WTC11 (cell line): ENCODE measurements at regions not wholly inside any gene's neighbourhood (a gene's known extent, or its start where the extent isn't known, plus 50 kb on each side); places are given as distances from the start of the nearest gene placed in this dataset.

Experiments
- CTCF ChIP-seq: fragments of 200-600 bp; IDR thresholded peaks from 2 replicates; pipeline ENCODE4 v1.8.0; 2022; ENCODE audit warnings: antibody characterized with exemption
- GTF2I ChIP-seq: fragments of 250-450 bp; sonication (Bioruptor Pico); conservative IDR thresholded peaks from 2 replicates; pipeline ENCODE4 v1.4.0; 2021; ENCODE audit warnings: mild to moderate bottlenecking
- NR2C2 ChIP-seq: sonication (generic); formaldehyde crosslinking; IDR thresholded peaks from 2 replicates; pipeline ENCODE4 v1.8.0; 2022; ENCODE audit warnings: mild to moderate bottlenecking, missing genetic modification reagents
- TCF7 ChIP-seq: sonication (generic); formaldehyde crosslinking; IDR thresholded peaks from 2 replicates; pipeline ENCODE4 v1.8.0; 2022; ENCODE audit warnings: mild to moderate bottlenecking, low read depth, missing genetic modification reagents, moderate library complexity

GRCh38 chr18:47381975-47382570 is 130.6 kb upstream of the SKOR2 start:
- TF ChIP-seq CTCF: no peak
- no peak for TF ChIP-seq GTF2I
- TF ChIP-seq NR2C2 (CRISPR knock-in tag): no peak
- TF ChIP-seq TCF7 (CRISPR knock-in tag): no peak
